DND-41 (cell line): ENCODE measurements at regions not wholly inside any gene's neighbourhood (a gene's known extent, or its start where the extent isn't known, plus 50 kb on each side); places are given as distances from the start of the nearest gene placed in this dataset.

ENCODE experiments used
- ATAC-seq: fragments of 200-7000 bp; cut with Tn5 transposase; 3 replicates; pipeline ENCODE4 v1.9.1; 2021; ENCODE audit warnings: low read depth; ENCODE audit not compliant: insufficient read depth
- DNase-seq: peaks from one replicate; pipeline ENCODE4 v3.0.0-alpha.2; 2020
- H2AFZ ChIP-seq: 2 replicates; pipeline ENCODE4 v1.6.0; 2012; ENCODE audit warnings: low read depth, low read length
- H3K27ac ChIP-seq: 2 replicates; pipeline ENCODE4 v1.5.1; 2012; ENCODE audit warnings: low read length, inconsistent platforms
- H3K27me3 ChIP-seq: fragments of 200-600 bp; sonication (generic); 2 replicates; pipeline ENCODE4 v1.6.0; 2012; ENCODE audit warnings: low read length, mild to moderate bottlenecking, inconsistent platforms; ENCODE audit not compliant: insufficient read depth, poor library complexity
- H3K36me3 ChIP-seq: 2 replicates; pipeline ENCODE4 v1.5.1; 2012; ENCODE audit warnings: low read length, inconsistent platforms; ENCODE audit not compliant: insufficient read depth
- H3K4me1 ChIP-seq: 2 replicates; pipeline ENCODE4 v1.5.1; 2012; ENCODE audit warnings: mild to moderate bottlenecking, low read length; ENCODE audit not compliant: insufficient read depth
- H3K4me2 ChIP-seq: 2 replicates; pipeline ENCODE4 v1.6.0; 2012; ENCODE audit warnings: mild to moderate bottlenecking, moderate library complexity, low read length, inconsistent platforms; ENCODE audit not compliant: insufficient read depth
- H3K4me3 ChIP-seq, 2 experiments: fragments of 200-600 bp in 1 of 2; shearing (Covaris generic) in 1 of 2; 2 replicates each; pipeline ENCODE4 v1.5.1; 2012 to 2016; ENCODE audit warnings: inconsistent platforms in 2 of 2, low read length in 2 of 2, mild to moderate bottlenecking in 2 of 2, low read depth in 1 of 2, moderate library complexity in 1 of 2
- H3K79me2 ChIP-seq: 2 replicates; pipeline ENCODE4 v1.6.0; 2012; ENCODE audit warnings: low read length, inconsistent platforms; ENCODE audit not compliant: insufficient read depth
- H3K9ac ChIP-seq: 2 replicates; pipeline ENCODE4 v1.6.0; 2012; ENCODE audit warnings: low read depth, mild to moderate bottlenecking, inconsistent platforms, low read length, moderate library complexity
- H3K9me3 ChIP-seq: 2 replicates; pipeline ENCODE4 v1.5.1; 2012; ENCODE audit warnings: low read length, moderate library complexity, mild to moderate bottlenecking, inconsistent platforms; ENCODE audit not compliant: insufficient read depth, severe bottlenecking
- H4K20me1 ChIP-seq: 2 replicates; pipeline ENCODE4 v1.6.0; 2012; ENCODE audit warnings: low read length; ENCODE audit not compliant: insufficient read depth
- CTCF ChIP-seq: IDR thresholded peaks from 2 replicates; pipeline ENCODE4 v1.5.1; 2012; ENCODE audit warnings: borderline replicate concordance, low read length, moderate library complexity, mild to moderate bottlenecking; ENCODE audit not compliant: poor library complexity, severe bottlenecking; ENCODE audit errors: extremely low read depth
- EZH2 ChIP-seq: IDR thresholded peaks from 3 replicates; pipeline ENCODE4 v1.6.1; 2012; ENCODE audit warnings: borderline replicate concordance, low read depth, mild to moderate bottlenecking, moderate library complexity, low read length, inconsistent platforms; ENCODE audit not compliant: severe bottlenecking

- no peak overlapping the region for H3K4me3 ChIP-seq
- TF ChIP-seq EZH2 (no peak), CTCF (no peak)
- no peaks in the 10 kb centered on the region for H3K36me3 ChIP-seq
- H2AFZ ChIP-seq: no peak overlapping the region
- no peak overlapping the region for H3K4me2 ChIP-seq
- no peaks in the 10 kb centered on the region for H3K4me1 ChIP-seq
- H4K20me1 ChIP-seq: peaks cover 3% of the 10 kb centered on the region; the same call in 1 of the 2 replicates
- no peak overlapping the region for H3K9ac ChIP-seq
- no peak overlapping the region for H3K27ac ChIP-seq
- DNase-seq (no peak), ATAC-seq (no peak)
- no peaks in the 10 kb centered on the region for H3K9me3 ChIP-seq
- no peaks in the 10 kb centered on the region for H3K27me3 ChIP-seq
- H3K79me2 ChIP-seq: no peaks in the 10 kb centered on the region
Measured at GRCh38 chr20:57809149-57809548, 99.3 kb upstream of the PMEPA1 start.

GRCh38 chr20:57808264-57809070 is 98.7 kb upstream of the PMEPA1 start:
- TF ChIP-seq EZH2 (no peak), CTCF (no peak)
- H2AFZ ChIP-seq: no peak overlapping the region

GRCh38 chr20:57807401-57808263 is 97.8 kb upstream of the PMEPA1 start:
- peaks cover 3% of the 10 kb centered on the region; the same call in 1 of the 2 replicates for H4K20me1 ChIP-seq
- no peak for ATAC-seq
- no peak for DNase-seq
- no peaks in the 10 kb centered on the region for H3K79me2 ChIP-seq
- no peak overlapping the region for H3K4me3 ChIP-seq
- H3K9me3 ChIP-seq: no peaks in the 10 kb centered on the region
- no peaks in the 10 kb centered on the region for H3K27me3 ChIP-seq
- H3K9ac ChIP-seq: no peak overlapping the region
- no peak overlapping the region for H3K27ac ChIP-seq
- no peaks in the 10 kb centered on the region for H3K36me3 ChIP-seq
- TF ChIP-seq CTCF (no peak), EZH2 (no peak)
- no peak overlapping the region for H3K4me2 ChIP-seq
- no peak overlapping the region for H2AFZ ChIP-seq
- no peaks in the 10 kb centered on the region for H3K4me1 ChIP-seq

More at GRCh38 chr20:57808264-57809070, 98.7 kb upstream of the PMEPA1 start:
- DNase-seq: no peak
- Histone ChIP-seq H3K4me1 (no peaks in the 10 kb centered on the region), H3K9ac (no peak overlapping the region), H3K4me3 (no peak overlapping the region), H3K79me2 (no peaks in the 10 kb centered on the region), H3K36me3 (no peaks in the 10 kb centered on the region), H3K4me2 (no peak overlapping the region), H4K20me1 (peaks cover 3% of the 10 kb centered on the region; the same call in 1 of the 2 replicates), H3K27me3 (no peaks in the 10 kb centered on the region), H3K27ac (no peak overlapping the region), H3K9me3 (no peaks in the 10 kb centered on the region)
- no peak for ATAC-seq
